ENCODE measurements at regions not wholly inside any gene's neighbourhood (a gene's known extent, or its start where the extent isn't known, plus 50 kb on each side); places are given as distances from the start of the nearest gene placed in this dataset.
"Not testable (repeated sequence)": the region's sequence is repeated elsewhere in the genome, so short reads cannot be mapped to it uniquely, and the experiment has no call there.

DNA sequence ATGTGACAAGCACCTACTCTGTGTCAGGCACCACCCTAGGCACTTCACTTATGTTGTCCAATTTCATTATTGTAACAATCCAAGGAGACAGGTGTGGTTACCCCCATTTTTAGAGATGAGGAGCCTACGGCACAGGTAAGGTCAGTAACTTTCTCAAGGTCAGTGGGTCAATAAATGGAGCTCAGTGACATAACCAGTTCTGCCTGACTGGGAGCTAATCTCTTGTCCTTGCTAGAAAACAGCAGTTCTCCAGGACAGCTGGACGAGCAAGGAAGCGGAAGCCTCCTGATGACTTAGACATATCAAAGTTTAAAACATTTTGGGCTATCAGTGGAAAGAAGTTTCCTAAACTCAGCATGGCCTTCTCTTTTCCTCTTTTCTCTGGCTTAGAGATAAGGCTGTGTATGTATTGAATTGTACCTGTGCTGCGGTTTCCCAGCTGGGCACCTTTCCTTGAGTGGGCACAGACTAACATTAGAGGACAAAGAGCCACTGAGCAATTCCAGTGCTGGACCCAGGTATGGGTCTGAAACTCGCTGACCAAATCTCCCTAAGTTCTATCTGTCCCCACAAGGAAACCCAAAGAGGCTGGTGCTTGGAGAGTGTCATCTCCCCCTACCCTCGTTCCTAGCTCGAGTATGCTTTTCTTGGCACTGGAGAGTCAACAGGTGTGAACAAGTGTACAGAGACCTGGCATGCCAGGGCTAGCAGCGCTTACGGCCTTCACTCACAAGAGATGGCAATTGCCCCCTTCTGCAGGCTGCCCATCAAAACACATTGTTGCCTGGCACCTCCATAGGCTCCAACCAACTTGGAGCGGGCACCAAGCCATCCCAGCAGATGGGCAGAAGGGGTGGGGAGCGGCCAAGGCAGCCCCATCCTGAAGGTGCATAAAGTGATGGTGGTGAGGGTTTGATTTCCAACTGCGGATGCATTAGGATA lies 456.1 kb upstream of the PROX1 start:
- DNase-seq (ENCODE audit: low spot score), result no peak

DNA sequence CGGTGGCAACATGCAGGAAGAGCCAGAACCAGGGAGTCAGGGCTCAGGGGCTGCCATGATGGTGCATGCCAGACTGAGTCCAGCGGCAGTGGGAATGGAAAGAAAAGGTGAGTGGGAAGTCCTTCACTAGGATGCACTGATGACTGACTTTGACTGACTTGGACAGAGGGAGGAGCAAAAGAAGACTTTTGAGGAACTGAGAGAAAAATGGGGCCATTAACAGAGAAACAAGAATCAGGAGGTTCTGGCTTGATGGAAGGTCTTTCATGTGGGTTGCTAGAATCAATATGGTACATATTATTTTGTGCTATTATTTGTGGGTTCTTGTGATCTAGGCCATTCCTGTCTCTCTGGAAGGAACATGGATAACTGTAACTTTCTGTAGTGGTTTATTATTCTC lies 454.6 kb upstream of the PROX1 start:
- no peak for DNase-seq (ENCODE audit: low spot score)

DNA sequence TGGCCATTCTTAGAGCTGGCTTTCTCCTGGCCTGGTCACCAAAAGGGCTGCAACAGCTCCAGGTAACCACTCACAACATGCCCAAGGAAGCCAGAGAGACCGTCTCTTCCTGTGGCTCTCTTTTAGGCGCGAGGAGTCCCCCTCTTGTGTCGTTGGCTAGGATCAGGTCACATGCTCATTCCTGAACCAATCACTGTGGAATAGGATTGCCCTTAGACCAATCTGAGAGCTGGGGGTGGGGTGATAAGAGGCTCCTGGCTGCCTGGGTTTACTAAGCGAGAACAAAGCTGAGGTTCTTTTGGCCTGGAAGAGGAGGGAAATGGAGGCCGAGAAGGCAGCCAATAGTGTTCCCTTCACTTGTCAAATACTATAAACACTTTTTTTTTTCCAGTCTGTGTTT lies 452.1 kb upstream of the PROX1 start:
- no peak for DNase-seq (ENCODE audit: low spot score)

DNA sequence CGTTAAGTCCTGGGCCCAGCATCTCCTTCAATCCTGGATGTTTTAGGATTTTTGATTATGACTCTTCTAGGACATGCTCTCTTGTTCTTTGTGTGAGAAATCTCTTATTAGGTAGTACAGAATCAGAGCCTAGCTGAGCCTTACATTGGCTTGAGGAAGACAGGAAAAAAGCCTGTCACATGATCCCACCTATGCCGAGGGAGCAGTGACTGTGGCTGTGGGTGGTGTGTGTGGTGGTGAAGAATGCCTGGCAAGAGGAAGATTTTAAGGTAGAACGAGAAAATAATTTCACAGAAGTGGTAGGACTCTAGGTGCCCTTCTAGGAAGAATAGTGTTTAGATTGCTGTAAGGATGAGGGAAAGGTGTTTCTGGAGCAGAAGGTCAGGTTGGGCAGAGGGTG lies 449.5 kb upstream of the PROX1 start:
- no peak for DNase-seq (ENCODE audit: low spot score)

DNA sequence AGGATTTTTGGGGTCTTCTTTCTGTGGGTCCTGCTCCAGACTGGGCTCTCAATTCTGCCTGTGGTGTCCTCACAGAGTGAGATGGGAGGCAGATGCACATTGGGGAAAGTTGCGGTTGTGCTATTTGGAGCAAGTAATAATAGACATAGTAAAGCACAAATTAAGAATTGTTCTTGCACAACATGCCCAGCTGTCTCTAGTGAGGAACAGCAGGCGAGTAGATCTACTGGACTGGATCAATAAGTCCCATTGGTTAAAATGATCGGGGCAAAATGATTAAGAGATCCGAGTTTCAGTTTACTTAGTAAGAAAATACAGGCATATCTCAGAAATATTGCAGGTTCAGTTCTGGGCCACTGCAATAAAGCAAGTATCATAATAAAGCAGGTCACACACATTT lies 448.3 kb upstream of the PROX1 start:
- DNase-seq (ENCODE audit: low spot score), result no peak

DNA sequence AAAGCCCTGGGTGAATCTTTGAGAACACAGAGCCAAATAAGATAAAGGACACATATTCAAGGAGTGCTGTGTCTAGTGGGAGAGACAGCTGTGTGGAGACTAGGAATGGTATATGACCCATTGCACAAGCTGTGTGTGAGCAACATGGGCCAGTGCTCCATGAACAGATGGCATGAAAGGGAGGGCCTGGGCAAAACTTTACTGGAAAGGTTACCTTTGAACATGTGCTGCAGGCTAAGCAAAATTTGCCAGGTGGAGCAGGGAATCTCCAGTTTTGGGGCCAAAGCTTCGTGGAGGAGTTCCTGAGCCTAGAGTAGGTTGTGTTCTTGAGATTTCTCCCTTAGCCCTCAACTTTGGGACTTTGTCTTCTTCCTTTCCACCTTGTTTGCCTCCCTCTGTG lies 446.1 kb upstream of the PROX1 start:
- no peak for DNase-seq (ENCODE audit: low spot score)

DNA sequence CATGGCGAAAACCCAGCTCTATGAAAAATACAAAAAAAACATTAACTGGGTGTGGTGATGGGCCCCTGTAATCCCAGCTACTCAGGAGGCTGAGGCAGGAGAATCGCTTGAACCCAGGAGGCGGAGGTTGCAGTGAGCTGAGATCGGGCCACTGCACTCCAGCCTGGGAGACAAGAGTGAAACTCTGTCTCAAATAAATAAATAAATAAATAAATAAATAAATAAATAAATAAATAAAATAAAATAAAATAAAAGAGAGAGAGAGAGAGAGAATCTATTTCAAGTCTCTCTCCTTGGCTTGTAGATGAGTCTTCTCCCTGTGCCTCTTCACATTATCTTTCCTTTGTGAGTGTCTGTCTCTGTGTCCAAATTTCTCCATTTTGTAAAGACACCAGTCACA lies 442.6 kb upstream of the PROX1 start:
- not testable (repeated sequence) for DNase-seq (ENCODE audit: low spot score)

DNA sequence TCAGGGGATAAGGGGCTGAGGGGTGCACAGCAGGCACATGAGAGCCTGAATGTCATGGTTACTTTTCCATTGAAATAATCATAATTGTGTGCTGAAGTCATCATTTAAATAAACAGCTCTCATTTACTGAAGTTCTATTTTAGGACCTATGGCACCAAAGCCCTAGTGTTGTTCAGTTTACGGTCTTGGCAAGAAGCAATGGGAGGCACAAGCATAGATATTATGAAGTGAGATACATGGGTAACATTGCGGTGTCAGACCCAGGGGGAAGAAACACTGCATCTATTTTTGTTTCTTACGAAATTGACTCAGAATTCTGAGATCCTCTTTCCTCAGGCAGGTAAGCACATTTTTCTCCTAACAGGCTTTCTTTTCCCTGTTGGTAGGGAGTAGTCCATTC lies 437.8 kb upstream of the PROX1 start:
- no peak for DNase-seq (ENCODE audit: low spot score)

DNA sequence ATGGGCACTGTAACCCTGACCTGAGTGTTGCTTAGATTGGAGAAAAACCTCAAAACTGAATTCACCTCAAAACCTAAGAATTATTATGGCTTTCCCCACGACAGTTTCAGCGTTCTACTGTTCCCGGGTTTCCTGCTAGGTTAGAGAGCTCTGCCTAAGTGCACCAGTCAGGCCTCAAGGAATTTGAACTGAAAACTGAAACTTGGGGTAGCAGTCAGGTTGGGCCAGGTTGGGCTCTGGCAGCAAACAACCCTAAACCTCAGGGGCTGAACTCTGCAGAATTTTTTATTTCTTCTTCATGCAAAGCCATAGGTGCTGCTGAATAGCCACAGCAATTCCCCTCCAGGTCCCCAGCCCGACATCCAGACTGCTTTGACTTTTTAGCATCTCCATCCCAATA lies 437.0 kb upstream of the PROX1 start:
- DNase-seq (ENCODE audit: low spot score), result no peak

DNA sequence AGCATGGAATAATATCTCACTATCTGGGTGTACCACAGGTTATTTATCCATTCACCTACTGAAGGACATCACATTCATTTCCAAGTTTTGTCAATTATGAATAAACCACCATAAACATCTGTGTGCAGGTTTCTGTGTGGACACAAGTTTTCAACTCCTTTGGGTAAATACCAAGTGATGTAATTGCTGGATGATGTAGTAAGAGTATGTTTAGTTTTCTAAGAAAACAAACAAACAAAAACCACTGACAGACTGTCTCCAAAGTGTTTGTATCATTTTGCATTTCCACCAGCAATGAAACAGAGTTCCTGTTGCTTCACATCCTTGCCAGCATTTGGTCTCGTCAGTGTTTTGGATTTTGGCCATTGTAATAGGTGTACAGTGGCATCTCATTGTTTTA lies 435.7 kb upstream of the PROX1 start:
- DNase-seq (ENCODE audit: low spot score), result no peak

DNA sequence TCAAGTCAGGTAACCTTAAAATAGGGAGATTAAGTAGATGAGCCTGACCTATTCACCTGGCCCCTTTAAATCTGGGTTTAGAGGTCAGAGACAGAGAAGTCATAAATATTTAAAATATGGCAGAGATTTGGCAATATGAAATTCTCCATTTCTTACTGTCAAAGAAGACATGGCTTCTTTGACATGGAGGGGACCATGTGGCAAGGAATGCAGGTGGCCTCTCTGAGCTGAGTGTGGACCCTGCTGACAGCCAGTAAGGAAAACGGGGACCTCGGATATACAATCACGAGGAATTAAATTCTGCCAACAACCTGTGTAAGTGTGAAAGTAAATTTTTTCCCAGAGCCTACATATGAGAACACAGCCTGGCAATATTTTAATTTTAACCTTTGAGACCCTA lies 427.5 kb upstream of the PROX1 start:
- no peak for DNase-seq (ENCODE audit: low spot score)

DNA sequence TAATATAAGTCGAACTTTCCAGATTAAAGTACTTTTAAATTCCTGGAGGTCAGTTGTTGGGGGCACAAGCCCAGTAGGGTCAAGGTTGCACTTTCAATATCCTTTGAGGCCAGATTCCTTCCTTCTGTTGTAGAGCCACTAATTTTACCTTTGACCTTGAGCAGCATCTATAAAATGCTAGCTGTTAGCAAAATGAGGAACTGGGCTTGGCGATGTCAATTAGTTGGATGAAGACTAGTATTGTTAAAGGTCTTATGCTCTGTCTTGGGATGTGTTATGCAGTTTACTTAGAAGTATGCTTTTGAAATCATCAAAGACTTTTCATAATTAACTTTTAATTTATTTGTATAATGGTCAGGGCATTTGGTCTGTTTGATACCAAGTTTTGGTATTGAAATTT lies 425.9 kb upstream of the PROX1 start:
- DNase-seq (ENCODE audit: low spot score), result no peak

DNA sequence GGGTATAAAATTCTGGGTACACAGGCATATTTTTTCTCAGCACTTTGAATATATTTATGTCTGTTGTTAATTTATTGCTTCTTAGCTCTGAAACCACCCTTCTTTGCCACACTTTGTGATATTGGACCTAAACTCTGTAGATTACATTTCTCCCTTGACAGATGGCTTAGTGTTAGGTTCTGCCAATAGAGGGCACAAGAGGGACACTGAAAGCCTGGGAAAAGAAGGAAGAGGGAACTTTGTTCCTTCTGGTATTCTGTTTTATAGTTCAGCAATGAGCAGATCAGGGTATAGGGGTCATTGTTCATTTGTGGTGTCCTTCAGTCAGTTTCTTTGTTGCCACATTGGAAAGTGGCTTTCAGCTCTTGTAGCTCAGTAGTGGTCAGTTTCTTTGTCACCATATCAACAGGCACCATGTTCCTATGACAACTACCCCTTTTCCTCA lies 423.5 kb upstream of the PROX1 start:
- no peak for DNase-seq (ENCODE audit: low spot score)

DNA sequence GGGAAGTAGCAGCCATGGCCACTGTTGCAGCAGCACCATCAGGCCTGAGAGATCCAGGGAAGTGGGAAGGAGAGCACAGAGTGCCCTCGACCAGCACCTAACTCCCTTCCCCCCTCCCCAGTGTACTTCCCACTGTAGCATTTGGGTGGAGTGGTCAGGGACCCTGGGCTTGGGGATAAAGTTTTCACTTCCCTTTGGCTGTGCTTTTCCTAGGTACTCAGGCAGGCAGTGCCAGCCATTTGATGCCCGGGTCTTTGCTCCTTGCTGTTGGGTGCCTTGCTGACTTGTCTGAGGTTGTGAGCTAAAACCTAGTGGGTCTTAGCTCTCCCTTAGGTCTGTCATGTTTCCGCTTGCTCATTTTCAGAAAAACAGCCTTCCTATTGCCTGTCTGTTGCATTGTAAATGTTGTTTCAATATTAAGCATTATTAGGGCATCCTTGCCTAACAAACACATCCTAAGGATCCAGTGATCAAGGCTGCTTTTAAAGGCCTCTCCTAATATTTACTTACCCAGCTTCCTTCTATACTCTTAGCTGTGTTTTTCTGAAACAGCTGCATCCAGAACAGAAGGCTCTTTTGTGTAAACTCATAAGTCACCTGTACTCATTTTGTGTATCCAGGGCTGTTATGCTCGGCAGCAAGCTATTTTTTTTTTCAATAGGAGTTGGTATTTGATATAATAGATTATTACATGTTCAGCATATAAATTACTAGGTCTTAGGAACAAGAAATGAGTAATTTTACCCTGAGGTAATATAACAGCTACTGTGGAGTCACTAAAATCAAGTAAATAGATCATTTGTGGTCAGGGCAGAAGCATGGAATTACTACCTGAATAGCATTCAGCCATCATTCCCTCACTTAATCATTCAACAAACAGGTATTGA lies 418.6 kb upstream of the PROX1 start:
- no peak for DNase-seq (ENCODE audit: low spot score)

DNA sequence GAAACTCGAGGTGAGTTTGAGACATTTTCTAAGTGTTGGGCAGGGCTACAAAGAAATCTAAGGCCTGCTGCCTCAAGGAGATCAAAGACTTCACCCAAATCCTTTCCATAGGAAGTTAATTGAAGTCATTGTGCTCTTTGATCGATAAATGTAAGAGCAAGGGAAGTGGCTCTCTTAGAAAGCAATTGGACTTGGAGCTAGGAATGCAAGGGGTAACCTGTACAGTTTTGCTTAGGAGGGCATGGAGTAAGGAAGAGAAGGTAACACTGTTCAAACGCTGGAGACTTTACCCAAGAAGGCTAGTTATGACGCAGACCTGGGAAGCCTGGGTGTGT lies 418.0 kb upstream of the PROX1 start:
- no peak for DNase-seq (ENCODE audit: low spot score)

DNA sequence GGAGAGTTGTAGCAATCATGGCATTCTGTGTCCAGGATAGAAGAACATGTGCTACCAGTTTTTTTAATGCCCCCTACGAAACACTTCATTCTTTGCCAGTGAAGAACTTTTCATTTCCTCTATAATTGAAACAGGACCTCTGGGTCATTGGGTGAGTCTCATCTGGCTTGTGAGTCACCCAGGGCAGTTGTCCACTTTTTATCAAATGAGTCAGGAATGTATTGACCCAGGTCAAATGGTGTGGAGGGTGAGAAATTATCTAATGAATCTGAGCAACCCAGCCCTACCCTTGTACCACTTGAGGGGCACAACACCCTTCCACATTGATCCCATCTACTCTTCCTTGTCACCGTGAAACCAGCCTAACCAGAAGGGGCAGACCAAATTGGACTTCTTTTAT lies 417.3 kb upstream of the PROX1 start:
- DNase-seq (ENCODE audit: low spot score), result no peak

DNA sequence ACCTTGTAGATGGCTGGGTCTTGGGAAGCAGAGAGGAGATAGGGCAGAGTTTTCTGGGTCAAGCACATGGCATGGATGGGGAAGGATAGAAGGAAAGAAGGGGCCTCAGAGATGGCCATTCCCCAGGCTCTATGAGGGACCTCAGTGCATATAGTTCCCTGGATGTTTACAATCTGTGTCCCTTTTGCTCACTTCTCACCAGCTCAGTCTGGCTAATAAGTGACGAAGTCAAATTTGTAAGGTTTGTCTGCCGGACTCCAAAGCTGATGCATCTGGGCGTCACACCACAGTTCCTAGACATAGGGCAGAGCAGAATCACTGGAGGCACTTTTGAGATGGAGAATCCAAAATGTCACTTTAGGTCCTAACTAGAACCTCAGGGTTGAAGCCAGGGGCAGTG lies 416.4 kb upstream of the PROX1 start:
- no peak for DNase-seq (ENCODE audit: low spot score)

DNA sequence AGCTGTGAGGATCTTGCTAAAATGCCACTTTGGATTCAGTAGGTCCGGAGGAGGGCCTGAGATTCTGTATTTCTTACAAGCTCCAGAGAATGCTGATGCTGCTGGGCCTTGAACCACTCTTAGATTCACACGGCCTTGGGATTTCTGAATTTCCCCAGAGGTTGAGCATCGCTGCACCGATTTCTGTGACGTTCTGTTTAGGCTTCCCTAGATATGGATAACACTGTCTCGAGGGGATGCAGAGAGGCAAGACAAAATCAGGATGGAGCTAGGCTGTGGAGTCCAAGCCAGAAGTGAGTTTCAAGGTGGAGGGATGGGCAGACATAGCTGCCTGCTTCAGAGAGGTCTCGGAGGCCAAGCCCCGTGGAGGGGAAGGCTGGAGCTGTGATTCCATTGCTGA lies 415.9 kb upstream of the PROX1 start:
- no peak for DNase-seq (ENCODE audit: low spot score)

DNA sequence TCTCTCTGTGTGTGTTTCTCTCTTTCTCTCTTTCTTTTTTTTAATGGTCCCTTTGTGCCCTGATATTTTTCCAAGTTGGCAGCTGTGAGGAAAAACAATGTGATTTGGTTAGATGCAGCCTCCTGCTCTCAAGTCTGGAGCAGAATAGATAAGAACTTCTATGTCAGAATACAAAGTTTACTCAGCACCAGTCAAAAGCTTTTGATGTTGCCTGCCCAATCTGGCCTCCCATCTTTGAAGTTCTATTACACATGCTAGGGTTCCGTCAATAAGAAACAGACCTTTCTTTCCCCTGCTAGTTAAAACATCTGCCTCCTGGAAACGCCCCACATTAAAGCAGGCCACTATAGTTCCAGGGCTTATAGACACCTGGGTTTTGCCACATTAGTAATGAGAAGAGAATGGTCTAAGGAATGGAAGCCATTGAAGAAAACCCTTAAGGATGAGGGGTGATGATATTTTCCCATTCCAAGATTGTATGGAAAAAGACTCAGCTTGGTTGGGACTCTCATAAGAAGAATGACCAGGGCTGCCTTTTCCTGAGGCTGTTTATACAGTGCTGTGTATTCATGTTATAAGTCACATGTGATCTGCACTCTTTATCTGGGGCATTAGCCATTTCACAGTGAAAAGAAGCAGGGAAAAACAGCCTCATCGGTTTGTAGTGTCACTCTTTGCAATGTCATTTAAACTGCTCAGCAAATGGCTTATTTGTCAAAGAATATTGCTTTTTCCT lies 414.7 kb upstream of the PROX1 start:
- DNase-seq (ENCODE audit: low spot score), result peak; percentile 7

DNA sequence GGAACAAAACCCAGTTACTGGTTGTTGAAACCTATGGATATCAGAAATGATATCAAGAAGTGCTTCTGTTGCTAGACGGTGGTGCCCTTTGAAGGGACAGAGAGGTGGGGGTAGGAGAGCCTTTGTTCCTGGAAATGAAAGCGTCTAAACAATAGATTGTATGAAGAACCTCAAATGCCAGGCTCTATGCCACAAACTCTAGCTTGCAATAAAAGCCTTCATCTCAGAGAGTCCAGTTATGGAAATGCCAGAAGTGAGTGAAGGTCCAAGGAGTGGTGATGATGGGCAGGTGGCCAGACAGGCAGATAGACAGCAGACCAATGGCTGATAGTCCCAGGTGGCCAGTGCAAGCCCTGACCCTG lies 414.1 kb upstream of the PROX1 start:
- DNase-seq (ENCODE audit: low spot score), result no peak

DNA sequence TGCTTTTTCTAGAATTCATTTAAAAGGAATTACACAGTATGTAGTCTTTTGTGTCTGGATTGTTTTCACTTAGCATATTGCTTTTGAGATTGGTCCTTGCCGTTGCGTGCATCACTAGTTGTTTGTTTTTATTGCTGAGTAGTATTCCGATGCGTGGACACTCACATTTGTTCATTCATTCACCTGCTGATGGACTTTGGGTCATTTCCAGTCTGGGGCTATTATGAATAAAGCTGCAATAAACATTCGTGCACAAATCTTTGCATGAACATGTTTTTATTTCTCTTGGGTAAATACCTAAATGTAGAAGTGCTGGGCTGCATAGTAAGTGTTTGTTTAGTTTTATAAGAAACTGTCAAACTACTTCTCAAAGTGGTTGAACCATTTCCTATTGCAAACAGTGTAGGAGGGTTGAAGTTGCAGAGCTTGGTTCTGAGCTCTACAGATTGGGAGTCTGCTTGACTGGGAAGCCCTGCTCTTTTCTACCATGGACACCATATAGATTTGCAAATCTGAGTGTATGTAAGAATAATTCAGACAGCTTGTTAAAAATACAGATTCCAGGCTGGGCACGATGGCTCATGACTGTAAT lies 404.7 kb upstream of the PROX1 start:
- DNase-seq (ENCODE audit: low spot score), result no peak

DNA sequence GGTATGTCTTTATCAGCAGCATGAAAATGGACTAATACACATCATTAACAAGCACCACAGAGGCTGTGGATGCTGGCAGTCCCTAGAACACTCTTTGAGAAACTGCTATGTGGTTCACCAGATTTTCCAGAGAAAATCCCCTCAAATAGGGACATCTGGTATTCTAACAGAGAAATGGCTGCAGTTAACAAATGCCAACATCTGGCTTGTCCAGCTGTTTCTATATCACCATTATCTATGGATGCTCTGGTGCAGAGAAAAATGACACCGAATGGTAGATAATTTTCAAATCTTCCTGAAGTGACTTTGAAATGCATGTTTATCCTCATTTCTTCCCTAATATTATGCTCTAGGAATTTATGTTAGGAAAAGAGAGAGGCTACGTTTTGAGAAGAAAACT lies 403.5 kb upstream of the PROX1 start:
- DNase-seq (ENCODE audit: low spot score), result no peak
